Activated naive CD4-positive, alpha-beta T cell treated with anti-CD3 and anti-CD28 coated beads, Interleukin-2, amount 50 U/mL, for 72 hours (primary cell): ENCODE measurements at regions not wholly inside any gene's neighbourhood (a gene's known extent, or its start where the extent isn't known, plus 50 kb on each side); places are given as distances from the start of the nearest gene placed in this dataset.

Experiments
- ATAC-seq, 2 donors: fragments of 150-1000 bp; cut with Tn5 transposase; 2 replicates each; pipeline ENCODE4 v1.10.0; 2021; ENCODE audit warnings: mild to moderate bottlenecking in 2 of 2, moderate library complexity in 2 of 2
- DNase-seq, 2 donors: peaks; one replicate each; pipeline ENCODE4 v3.0.0; 2021 to 2022; ENCODE audit warnings: low spot score in 2 of 2
- H3K27ac Mint-ChIP-seq, 2 donors: one replicate each; pipeline ENCODE4 v1.8.0; 2022; ENCODE audit warnings: mild to moderate bottlenecking in 2 of 2, mixed read lengths in 2 of 2
- H3K36me3 Mint-ChIP-seq, 2 donors: one replicate each; pipeline ENCODE4 v1.8.0; 2022; ENCODE audit warnings: mixed read lengths in 2 of 2
- H3K9me3 Mint-ChIP-seq, 2 donors: one replicate each; pipeline ENCODE4 v1.8.0; 2022; ENCODE audit warnings: mixed read lengths in 2 of 2

GRCh38 chr17:33352526-33352925, 59.4 kb upstream of the ASIC2 start:
- Mint-ChIP-seq H3K36me3 (no peaks in the 10 kb centered on the region), H3K9me3 (no peaks in the 10 kb centered on the region), H3K27ac (peak overlapping the region in 1 of 2 donors; percentile 50)
- DNase-seq (no peak), ATAC-seq (no peak)

GRCh38 chr17:33356266-33356665, 63.2 kb upstream of the ASIC2 start:
- DNase-seq (no peak), ATAC-seq (no peak)
- H3K36me3 Mint-ChIP-seq, result no peaks in the 10 kb centered on the region
- no peak overlapping the region for H3K27ac Mint-ChIP-seq
- H3K9me3 Mint-ChIP-seq, result no peaks in the 10 kb centered on the region

DNA sequence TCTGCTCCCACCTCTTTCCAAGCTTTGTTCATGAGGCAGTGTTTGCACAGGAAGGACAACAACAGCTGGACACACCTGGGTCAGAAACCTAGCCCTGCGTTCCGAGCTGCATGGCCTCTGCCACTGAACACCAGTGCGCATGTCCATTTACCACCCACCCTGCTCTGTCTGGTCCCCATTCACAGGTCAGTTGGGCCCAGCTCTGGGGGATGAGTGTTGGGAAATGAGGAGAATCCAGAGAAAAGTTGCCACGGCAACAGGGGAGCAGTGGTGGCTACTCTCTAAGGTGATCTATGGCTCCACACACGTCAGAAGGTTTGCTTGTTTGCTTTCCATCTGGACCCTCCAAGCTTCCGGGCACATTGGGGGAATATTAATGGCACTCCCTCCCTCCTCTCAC, 70.4 kb upstream of the ASIC2 start:
- Mint-ChIP-seq H3K9me3 (peaks cover 7 to 8% of the 10 kb centered on the region in 2 donors), H3K27ac (no peak overlapping the region), H3K36me3 (no peaks in the 10 kb centered on the region)
- ATAC-seq (no peak), DNase-seq (no peak)

DNA sequence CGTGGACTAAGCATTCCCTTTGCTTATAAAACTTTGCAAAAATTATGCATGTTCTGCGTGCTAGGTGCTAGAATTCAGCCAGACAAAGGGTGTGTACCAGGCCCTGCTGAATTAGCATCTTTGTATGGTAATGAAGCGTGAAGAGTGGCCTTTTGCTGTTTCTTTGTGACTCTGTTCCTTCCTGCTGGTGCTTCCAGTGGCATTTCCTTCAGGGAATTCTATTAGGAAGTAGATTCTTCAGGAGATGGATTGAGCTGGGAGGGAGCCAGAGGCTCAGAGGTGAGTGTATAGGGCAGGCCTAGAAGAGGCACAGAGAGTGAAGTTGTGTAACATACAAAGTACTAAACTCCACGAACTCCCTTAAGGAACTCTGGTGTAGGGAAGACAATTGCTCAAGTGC, 73.9 kb upstream of the ASIC2 start:
- Mint-ChIP-seq H3K36me3 (no peaks in the 10 kb centered on the region), H3K27ac (no peak overlapping the region)

GRCh38 chr17:33369149-33369548, 76.1 kb upstream of the ASIC2 start:
- peaks cover 7 to 8% of the 10 kb centered on the region in 2 donors for H3K9me3 Mint-ChIP-seq
- no peak overlapping the region for H3K27ac Mint-ChIP-seq
- ATAC-seq (no peak), DNase-seq (no peak)
- H3K36me3 Mint-ChIP-seq, result no peaks in the 10 kb centered on the region

More for the DNA sequence above, 73.9 kb upstream of the ASIC2 start:
- H3K9me3 Mint-ChIP-seq, result peaks cover 7 to 8% of the 10 kb centered on the region in 2 donors
- no peak for ATAC-seq
- DNase-seq, result no peak

GRCh38 chr17:33369876-33370275, 76.8 kb upstream of the ASIC2 start:
- Mint-ChIP-seq H3K9me3 (peaks cover 4 to 6% of the 10 kb centered on the region in 2 donors), H3K36me3 (no peaks in the 10 kb centered on the region), H3K27ac (no peak overlapping the region)
- DNase-seq (no peak), ATAC-seq (no peak)

DNA sequence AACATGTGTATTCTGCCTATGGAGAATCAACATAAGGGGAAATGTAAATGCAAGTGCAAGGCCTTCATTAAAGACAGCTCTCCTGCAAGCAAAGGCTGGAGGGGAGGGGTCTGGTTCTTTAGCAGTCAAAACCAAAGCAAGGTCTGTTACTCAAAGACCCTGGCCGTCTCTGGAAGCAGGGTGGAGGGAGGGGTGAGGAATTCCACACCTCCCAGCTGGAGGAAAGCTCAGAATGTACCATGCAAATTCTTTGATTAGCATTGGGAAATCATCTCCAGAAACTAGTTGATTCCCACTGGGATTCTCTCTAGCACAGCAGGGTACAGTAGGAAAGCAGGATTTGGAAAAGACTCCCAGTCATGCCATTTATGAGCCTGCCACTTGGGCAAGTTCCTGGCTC, 77.3 kb upstream of the ASIC2 start:
- Mint-ChIP-seq H3K36me3 (no peaks in the 10 kb centered on the region), H3K9me3 (peaks cover 0 to under 1% of the 10 kb centered on the region in 2 donors), H3K27ac (no peak overlapping the region)
- DNase-seq (no peak), ATAC-seq (no peak)

GRCh38 chr17:33371377-33371776, 78.3 kb upstream of the ASIC2 start:
- Mint-ChIP-seq H3K27ac (no peak overlapping the region), H3K36me3 (no peaks in the 10 kb centered on the region), H3K9me3 (no peaks in the 10 kb centered on the region)
- ATAC-seq, result no peak
- no peak for DNase-seq

GRCh38 chr17:33373273-33373672, 80.2 kb upstream of the ASIC2 start:
- no peaks in the 10 kb centered on the region for H3K9me3 Mint-ChIP-seq
- DNase-seq, result no peak
- H3K36me3 Mint-ChIP-seq, result no peaks in the 10 kb centered on the region
- no peak overlapping the region for H3K27ac Mint-ChIP-seq
- ATAC-seq, result no peak

- no peaks in the 10 kb centered on the region for H3K9me3 Mint-ChIP-seq
- ATAC-seq (no peak), DNase-seq (no peak)
- H3K27ac Mint-ChIP-seq, result no peak overlapping the region
- H3K36me3 Mint-ChIP-seq, result no peaks in the 10 kb centered on the region
Measured at GRCh38 chr17:33375103-33375502, 82.0 kb upstream of the ASIC2 start.

DNA sequence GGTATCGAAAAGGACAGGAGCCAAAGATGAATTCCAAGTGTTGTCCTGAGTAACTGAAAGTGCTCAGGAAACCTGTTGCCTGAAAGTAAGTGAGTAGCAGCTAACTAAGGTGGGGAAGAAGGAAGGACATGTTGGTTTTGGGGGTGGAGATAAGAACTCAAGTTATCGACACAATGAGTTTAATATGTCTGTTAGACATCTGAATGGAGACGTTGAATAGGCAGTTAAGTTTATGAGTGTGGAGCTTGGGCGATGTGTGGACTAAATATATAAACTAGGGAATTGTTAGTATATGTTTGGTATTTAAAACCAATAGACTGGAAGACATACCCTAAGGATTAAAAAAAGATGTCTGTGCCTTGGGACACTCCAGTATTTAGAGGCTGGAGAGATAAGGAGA, 82.7 kb upstream of the ASIC2 start:
- H3K9me3 Mint-ChIP-seq, result no peaks in the 10 kb centered on the region
- H3K36me3 Mint-ChIP-seq, result no peaks in the 10 kb centered on the region
- ATAC-seq (no peak), DNase-seq (no peak)
- no peak overlapping the region for H3K27ac Mint-ChIP-seq

- Mint-ChIP-seq H3K27ac (peak overlapping the region in 1 of 2 donors; percentile 66), H3K9me3 (no peaks in the 10 kb centered on the region), H3K36me3 (no peaks in the 10 kb centered on the region)
- DNase-seq (no peak), ATAC-seq (no peak)
Measured at GRCh38 chr17:33377837-33378595, 84.9 kb upstream of the ASIC2 start.

DNA sequence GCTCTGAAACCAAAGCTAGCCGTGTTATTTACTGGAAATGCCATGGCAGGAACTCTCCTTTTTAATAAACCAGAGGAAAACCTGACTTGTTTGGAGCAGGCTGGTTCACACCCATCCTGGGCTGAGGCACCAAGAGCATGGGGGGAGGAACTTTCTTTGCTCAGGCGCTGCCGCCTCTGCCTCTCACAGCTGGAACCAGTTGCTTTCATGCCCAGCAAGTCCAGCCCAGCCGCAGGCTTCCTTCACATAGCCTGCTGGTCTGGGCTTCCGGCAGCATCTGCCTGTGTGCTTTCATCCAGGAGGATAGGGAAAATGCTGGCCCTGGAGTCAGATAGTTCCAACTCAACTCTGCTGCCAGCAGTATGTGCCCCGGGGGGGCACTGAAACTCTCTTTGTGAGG, 88.1 kb upstream of the ASIC2 start:
- no peak for ATAC-seq
- no peaks in the 10 kb centered on the region for H3K36me3 Mint-ChIP-seq
- H3K9me3 Mint-ChIP-seq, result no peaks in the 10 kb centered on the region
- no peak for DNase-seq
- no peak overlapping the region for H3K27ac Mint-ChIP-seq

GRCh38 chr17:33383488-33384023, 90.5 kb upstream of the ASIC2 start:
- ATAC-seq (no peak), DNase-seq (no peak)
- no peaks in the 10 kb centered on the region for H3K9me3 Mint-ChIP-seq
- no peak overlapping the region for H3K27ac Mint-ChIP-seq
- no peaks in the 10 kb centered on the region for H3K36me3 Mint-ChIP-seq

DNA sequence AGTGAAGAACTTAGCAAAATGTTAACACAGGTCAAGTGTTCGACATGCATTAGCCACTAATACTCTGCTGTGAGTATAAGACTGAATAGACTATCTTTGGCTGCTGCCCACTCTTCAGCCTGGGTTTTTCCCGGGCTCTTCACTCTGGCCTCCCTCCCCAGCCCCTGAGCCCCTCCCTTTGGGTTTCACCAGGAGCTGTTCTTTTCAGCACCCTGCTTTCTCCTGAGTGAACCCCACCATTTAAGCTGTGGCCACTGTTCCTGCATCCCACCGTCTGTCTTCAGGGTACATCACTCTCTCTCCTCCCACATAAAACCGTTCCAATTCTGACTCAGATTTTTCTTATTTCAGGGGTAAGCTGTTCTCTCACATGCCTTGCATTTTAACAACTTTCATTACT, 92.0 kb upstream of the ASIC2 start:
- Mint-ChIP-seq H3K36me3 (no peaks in the 10 kb centered on the region), H3K27ac (no peak overlapping the region), H3K9me3 (peaks cover 0 to 4% of the 10 kb centered on the region in 2 donors)
- ATAC-seq (no peak), DNase-seq (no peak)

GRCh38 chr17:33385713-33386112, 92.6 kb upstream of the ASIC2 start:
- ATAC-seq, result no peak
- DNase-seq, result no peak
- Mint-ChIP-seq H3K36me3 (no peaks in the 10 kb centered on the region), H3K27ac (no peak overlapping the region), H3K9me3 (peaks cover 0 to 4% of the 10 kb centered on the region in 2 donors)

DNA sequence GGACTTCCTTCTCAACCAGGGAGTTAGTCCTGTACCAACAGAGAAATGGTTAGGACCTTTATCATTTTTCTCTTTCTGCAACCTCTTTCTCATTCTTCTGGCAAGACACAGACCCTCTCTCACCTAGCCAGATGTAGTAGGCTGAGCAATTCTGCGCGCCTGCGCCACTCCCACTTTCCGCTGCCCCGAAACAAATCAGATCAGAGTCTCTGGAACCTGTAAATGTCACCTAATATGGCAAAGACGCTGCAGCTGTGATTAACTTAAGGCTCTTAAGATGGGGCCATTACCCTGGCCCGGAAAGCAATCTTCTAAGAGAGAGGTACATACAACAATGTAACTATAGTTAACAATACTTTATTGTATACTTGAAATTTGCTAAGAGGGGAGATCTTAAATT, 94.3 kb upstream of the ASIC2 start:
- Mint-ChIP-seq H3K9me3 (peaks cover 0 to 4% of the 10 kb centered on the region in 2 donors), H3K27ac (no peak overlapping the region), H3K36me3 (no peaks in the 10 kb centered on the region)
- ATAC-seq (no peak), DNase-seq (no peak)

DNA sequence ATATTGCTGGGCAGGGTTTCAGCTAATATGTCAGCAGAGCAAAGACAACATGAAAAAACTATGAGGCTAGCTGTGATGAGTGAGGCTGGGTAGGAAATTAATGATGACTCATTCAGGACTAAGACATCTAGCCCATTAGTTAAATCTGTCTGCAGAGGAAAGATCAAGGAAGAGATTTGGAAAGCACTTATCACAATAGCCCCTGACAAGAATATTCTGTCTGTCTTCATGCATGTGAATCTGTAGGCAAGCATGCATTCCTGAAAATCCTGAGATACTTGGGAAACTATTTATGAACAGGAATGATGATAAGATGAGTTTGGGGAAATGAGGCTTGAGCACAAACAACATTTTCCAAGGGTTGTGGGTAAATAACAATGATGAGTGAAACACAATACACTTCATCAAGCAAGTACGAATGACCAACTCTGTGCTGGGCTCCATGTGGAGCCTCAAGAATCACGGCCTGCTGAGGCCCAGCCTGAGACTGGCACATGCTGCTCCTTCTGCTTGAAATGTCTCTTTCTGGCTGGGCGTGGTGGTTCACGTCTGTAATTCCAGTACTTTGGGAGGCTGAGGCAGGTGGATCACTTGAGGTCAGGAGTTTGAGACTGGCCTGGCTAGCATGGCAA, 96.5 kb upstream of the ASIC2 start:
- no peak for DNase-seq
- Mint-ChIP-seq H3K9me3 (peaks cover 7 to 11% of the 10 kb centered on the region in 2 donors), H3K36me3 (no peaks in the 10 kb centered on the region), H3K27ac (no peak overlapping the region)
- ATAC-seq, result no peak
